ENCODE measurements at regions not wholly inside any gene's neighbourhood (a gene's known extent, or its start where the extent isn't known, plus 50 kb on each side); places are given as distances from the start of the nearest gene placed in this dataset.
A peak's percentile ranks its signal among the peaks of the same experiment; 100 is the strongest.
"Not testable (repeated sequence)": the region's sequence is repeated elsewhere in the genome, so short reads cannot be mapped to it uniquely, and the experiment has no call there.

- H3K9me3 ChIP-seq (ENCODE audit: control insufficient read depth in 4 of 4, low read length in 3 of 4), result no peaks in the 10 kb centered on the region
- TF ChIP-seq ATF3 (IDR thresholded peaks at IDR 0.05) (no peak), JUND (IDR thresholded peaks at IDR 0.05) (peak in 1 of 2 donors; percentile 39)
- H3K36me3 ChIP-seq (ENCODE audit: control insufficient read depth in 4 of 4, insufficient read depth in 3 of 4, low read depth in 1 of 4, low read length in 3 of 4), result no peaks in the 10 kb centered on the region
- DNase-seq (ENCODE audit: low spot score), result peak; percentile 44
- peaks cover 0 to 3% (median 0%) of the 10 kb centered on the region in 4 donors for H3K27me3 ChIP-seq (ENCODE audit: control insufficient read depth in 4 of 4, insufficient read depth in 4 of 4, low read length in 3 of 4)
- H3K4me1 ChIP-seq (ENCODE audit: control insufficient read depth in 4 of 4, insufficient read depth in 4 of 4, low read length in 3 of 4), result no peaks in the 10 kb centered on the region
- no peak overlapping the region for H3K9ac ChIP-seq (ENCODE audit: low read depth in 1 of 2, low read length in 2 of 2)
- 60% methylated on average over 12 of the region's 12 CpGs for WGBS
- H3K4me3 ChIP-seq (ENCODE audit: low read depth in 1 of 3, low read length in 3 of 3), result no peak overlapping the region
- no peak overlapping the region for H3K27ac ChIP-seq (ENCODE audit: low read depth in 1 of 2, low read length in 2 of 2)
Observed at GRCh38 chr17:77834170-77835115, 124.1 kb upstream of the TNRC6C start.

GRCh38 chr17:77836557-77837041, 121.9 kb upstream of the TNRC6C start:
- TF ChIP-seq HNF4A (conservative IDR thresholded peaks at IDR 0.05) (peak in 1 of 2 donors; percentile 56), FOXA2 (IDR thresholded peaks at IDR 0.05) (peak; percentile 91), SP1 (IDR thresholded peaks at IDR 0.05) (peak; percentile 44), FOXA1 (IDR thresholded peaks at IDR 0.05) (peak; percentile 53), REST (IDR thresholded peaks at IDR 0.05) (no peak), JUND (IDR thresholded peaks at IDR 0.05) (peak; percentile 58 to 68), TAF1 (conservative IDR thresholded peaks at IDR 0.05) (no peak), RXRA (IDR thresholded peaks at IDR 0.05) (peak; percentile 28 to 79), RAD21 (IDR thresholded peaks at IDR 0.05) (peak in 1 of 2 donors; percentile 43), ATF3 (IDR thresholded peaks at IDR 0.05) (peak; percentile 94)
- 41% methylated on average over 3 of the region's 3 CpGs for WGBS

GRCh38 chr17:77837072-77837471, 121.4 kb upstream of the TNRC6C start:
- DNase-seq (ENCODE audit: low spot score); H3K36me3 ChIP-seq (ENCODE audit: control insufficient read depth in 4 of 4, insufficient read depth in 3 of 4, low read depth in 1 of 4, low read length in 3 of 4); H3K27me3 ChIP-seq (ENCODE audit: control insufficient read depth in 4 of 4, insufficient read depth in 4 of 4, low read length in 3 of 4); H3K9me3 ChIP-seq (ENCODE audit: control insufficient read depth in 4 of 4, low read length in 3 of 4); H3K27ac ChIP-seq (ENCODE audit: low read depth in 1 of 2, low read length in 2 of 2); H3K4me3 ChIP-seq (ENCODE audit: low read depth in 1 of 3, low read length in 3 of 3); H3K4me1 ChIP-seq (ENCODE audit: control insufficient read depth in 4 of 4, insufficient read depth in 4 of 4, low read length in 3 of 4); H3K9ac ChIP-seq (ENCODE audit: low read depth in 1 of 2, low read length in 2 of 2): not testable (repeated sequence)
- 92% methylated on average over 5 of the region's 5 CpGs for WGBS

More at GRCh38 chr17:77836557-77837041, 121.9 kb upstream of the TNRC6C start:
- Histone ChIP-seq H3K9ac (ENCODE audit: low read depth in 1 of 2, low read length in 2 of 2) (no peak overlapping the region), H3K4me1 (ENCODE audit: control insufficient read depth in 4 of 4, insufficient read depth in 4 of 4, low read length in 3 of 4) (peaks cover 0 to 6% (median 0%) of the 10 kb centered on the region in 4 donors), H3K9me3 (ENCODE audit: control insufficient read depth in 4 of 4, low read length in 3 of 4) (no peaks in the 10 kb centered on the region), H3K4me3 (ENCODE audit: low read depth in 1 of 3, low read length in 3 of 3) (no peak overlapping the region), H3K36me3 (ENCODE audit: control insufficient read depth in 4 of 4, insufficient read depth in 3 of 4, low read depth in 1 of 4, low read length in 3 of 4) (no peaks in the 10 kb centered on the region), H3K27ac (ENCODE audit: low read depth in 1 of 2, low read length in 2 of 2) (no peak overlapping the region), H3K27me3 (ENCODE audit: control insufficient read depth in 4 of 4, insufficient read depth in 4 of 4, low read length in 3 of 4) (peaks cover 0 to 3% (median 0%) of the 10 kb centered on the region in 4 donors)
- DNase-seq (ENCODE audit: low spot score), result no peak

Data from liver (tissue), 7 donors.